ENCODE measurements at regions not wholly inside any gene's neighbourhood (a gene's known extent, or its start where the extent isn't known, plus 50 kb on each side); places are given as distances from the start of the nearest gene placed in this dataset.
"Not testable (repeated sequence)": the region's sequence is repeated elsewhere in the genome, so short reads cannot be mapped to it uniquely, and the experiment has no call there.

DNA sequence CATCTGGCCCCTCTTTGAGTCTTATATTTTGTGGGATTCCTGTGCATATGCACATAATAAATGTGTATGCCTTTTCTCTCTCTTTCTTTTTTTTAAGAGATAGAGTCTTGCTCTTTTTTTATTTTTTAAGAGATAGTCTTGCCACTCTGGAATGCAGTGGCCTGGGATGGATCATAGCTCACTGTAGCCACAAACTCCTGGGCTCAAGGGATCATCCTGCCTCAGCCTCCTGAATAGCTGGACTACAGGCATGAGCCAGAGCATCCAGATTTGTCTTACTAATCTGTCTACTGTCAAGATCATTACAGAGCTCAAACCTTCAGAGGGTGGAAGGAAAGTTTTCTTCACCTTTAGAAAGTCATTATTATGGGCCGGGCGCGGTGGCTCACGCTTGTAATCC lies 342.2 kb upstream of the LRRTM4 start:
- Histone ChIP-seq H3K4me1 (ENCODE audit: insufficient read depth, low read length) (no peaks in the 10 kb centered on the region), H3K4me3 (ENCODE audit: insufficient read depth, low read length) (no peak overlapping the region), H3K27ac (ENCODE audit: low read depth, low read length) (no peak overlapping the region), H3K79me2 (ENCODE audit: insufficient read depth, low read length) (no peaks in the 10 kb centered on the region), H3K36me3 (ENCODE audit: insufficient read depth, low read length) (no peaks in the 10 kb centered on the region), H3K4me2 (ENCODE audit: insufficient read depth, low read length) (no peak overlapping the region), H3K27me3 (ENCODE audit: insufficient read depth, low read length) (no peaks in the 10 kb centered on the region), H2AFZ (ENCODE audit: low read length) (no peak overlapping the region), H3K9me3 (ENCODE audit: low read depth, low read length) (no peaks in the 10 kb centered on the region), H4K20me1 (ENCODE audit: insufficient read depth, low read length) (no peaks in the 10 kb centered on the region)
- DNase-seq (ENCODE audit: insufficient read length, low spot score, missing footprints): no peak
- TF ChIP-seq, protein P1, sequence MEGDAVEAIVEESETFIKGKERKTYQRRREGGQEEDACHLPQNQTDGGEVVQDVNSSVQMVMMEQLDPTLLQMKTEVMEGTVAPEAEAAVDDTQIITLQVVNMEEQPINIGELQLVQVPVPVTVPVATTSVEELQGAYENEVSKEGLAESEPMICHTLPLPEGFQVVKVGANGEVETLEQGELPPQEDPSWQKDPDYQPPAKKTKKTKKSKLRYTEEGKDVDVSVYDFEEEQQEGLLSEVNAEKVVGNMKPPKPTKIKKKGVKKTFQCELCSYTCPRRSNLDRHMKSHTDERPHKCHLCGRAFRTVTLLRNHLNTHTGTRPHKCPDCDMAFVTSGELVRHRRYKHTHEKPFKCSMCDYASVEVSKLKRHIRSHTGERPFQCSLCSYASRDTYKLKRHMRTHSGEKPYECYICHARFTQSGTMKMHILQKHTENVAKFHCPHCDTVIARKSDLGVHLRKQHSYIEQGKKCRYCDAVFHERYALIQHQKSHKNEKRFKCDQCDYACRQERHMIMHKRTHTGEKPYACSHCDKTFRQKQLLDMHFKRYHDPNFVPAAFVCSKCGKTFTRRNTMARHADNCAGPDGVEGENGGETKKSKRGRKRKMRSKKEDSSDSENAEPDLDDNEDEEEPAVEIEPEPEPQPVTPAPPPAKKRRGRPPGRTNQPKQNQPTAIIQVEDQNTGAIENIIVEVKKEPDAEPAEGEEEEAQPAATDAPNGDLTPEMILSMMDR (IDR thresholded peaks at IDR 0.05; ENCODE audit: extremely low read depth, low read depth, low read length): no peak

DNA sequence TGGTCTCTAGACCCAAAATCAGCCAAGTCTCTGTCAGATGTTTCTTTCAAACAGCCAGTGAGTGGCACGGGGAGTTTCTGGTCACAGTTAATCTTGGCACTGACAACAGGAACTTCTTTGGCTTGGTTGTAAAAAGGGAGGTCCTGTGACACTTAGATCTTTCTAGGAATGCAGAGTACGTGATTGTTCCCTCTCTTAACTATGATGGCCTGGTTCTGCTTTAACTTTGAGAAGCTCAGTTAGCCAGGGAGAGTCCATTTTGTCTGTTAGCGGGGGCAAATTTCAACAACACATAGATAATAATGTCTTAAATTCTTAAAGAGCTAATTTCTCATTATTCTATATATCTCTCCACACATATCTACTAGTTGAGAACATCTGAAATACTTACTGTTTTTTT lies 344.5 kb upstream of the LRRTM4 start:
- H3K36me3 ChIP-seq (ENCODE audit: insufficient read depth, low read length): no peaks in the 10 kb centered on the region
- H3K27ac ChIP-seq (ENCODE audit: low read depth, low read length): no peak overlapping the region
- H2AFZ ChIP-seq (ENCODE audit: low read length): no peak overlapping the region
- H3K9me3 ChIP-seq (ENCODE audit: low read depth, low read length): no peaks in the 10 kb centered on the region
- H3K79me2 ChIP-seq (ENCODE audit: insufficient read depth, low read length): no peaks in the 10 kb centered on the region
- no peak for DNase-seq (ENCODE audit: insufficient read length, low spot score, missing footprints)
- no peaks in the 10 kb centered on the region for H4K20me1 ChIP-seq (ENCODE audit: insufficient read depth, low read length)
- no peak overlapping the region for H3K4me3 ChIP-seq (ENCODE audit: insufficient read depth, low read length)
- no peaks in the 10 kb centered on the region for H3K4me1 ChIP-seq (ENCODE audit: insufficient read depth, low read length)
- TF ChIP-seq, protein P1 (IDR thresholded peaks at IDR 0.05; ENCODE audit: extremely low read depth, low read depth, low read length): no peak
- no peaks in the 10 kb centered on the region for H3K27me3 ChIP-seq (ENCODE audit: insufficient read depth, low read length)
- H3K4me2 ChIP-seq (ENCODE audit: insufficient read depth, low read length): no peak overlapping the region

DNA sequence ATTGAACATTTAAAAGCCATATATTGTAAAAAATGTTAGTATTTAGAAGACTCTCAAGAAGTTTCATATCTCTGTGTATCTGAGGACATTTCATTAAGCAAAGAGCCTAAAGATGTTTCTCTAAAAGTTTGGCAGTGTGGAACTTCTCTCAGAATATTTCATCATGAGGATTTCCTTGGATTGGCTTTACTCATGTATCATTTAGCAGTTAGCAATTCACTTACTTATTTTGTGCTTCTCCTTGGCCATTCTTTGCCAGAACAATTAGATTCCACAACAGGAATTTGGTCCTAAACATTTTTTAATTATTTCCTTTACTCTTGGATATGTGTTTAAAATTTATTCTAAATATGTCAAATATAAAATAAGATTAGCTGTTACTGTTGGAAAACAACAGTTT lies 345.0 kb upstream of the LRRTM4 start:
- Histone ChIP-seq H3K4me1 (ENCODE audit: insufficient read depth, low read length) (no peaks in the 10 kb centered on the region), H3K9me3 (ENCODE audit: low read depth, low read length) (no peaks in the 10 kb centered on the region), H3K27me3 (ENCODE audit: insufficient read depth, low read length) (no peaks in the 10 kb centered on the region), H3K4me2 (ENCODE audit: insufficient read depth, low read length) (no peak overlapping the region), H3K36me3 (ENCODE audit: insufficient read depth, low read length) (no peaks in the 10 kb centered on the region), H3K27ac (ENCODE audit: low read depth, low read length) (no peak overlapping the region), H3K4me3 (ENCODE audit: insufficient read depth, low read length) (no peak overlapping the region), H3K79me2 (ENCODE audit: insufficient read depth, low read length) (no peaks in the 10 kb centered on the region), H2AFZ (ENCODE audit: low read length) (no peak overlapping the region), H4K20me1 (ENCODE audit: insufficient read depth, low read length) (no peaks in the 10 kb centered on the region)
- DNase-seq (ENCODE audit: insufficient read length, low spot score, missing footprints): no peak
- TF ChIP-seq, protein P1 (IDR thresholded peaks at IDR 0.05; ENCODE audit: extremely low read depth, low read depth, low read length): no peak

DNA sequence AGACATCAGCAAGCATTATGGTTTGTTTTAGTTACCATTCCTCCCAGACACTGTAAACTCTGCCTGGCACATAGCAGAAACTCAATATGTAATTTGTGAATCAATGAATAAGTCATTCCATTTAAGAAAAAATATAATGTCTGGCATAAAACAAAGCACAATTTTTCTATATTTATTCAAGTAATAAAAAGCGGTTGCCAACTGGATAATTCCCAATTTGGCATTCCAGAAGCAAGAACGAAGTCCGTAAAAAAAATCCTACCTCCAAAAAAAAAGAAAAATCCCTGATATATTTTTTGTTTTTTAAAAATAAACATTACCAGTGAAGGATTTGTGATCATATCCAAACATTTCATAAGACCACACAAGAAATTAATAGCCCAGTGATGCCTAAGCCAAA lies 351.3 kb upstream of the LRRTM4 start:
- Histone ChIP-seq H3K4me2 (ENCODE audit: insufficient read depth, low read length) (no peak overlapping the region), H3K4me1 (ENCODE audit: insufficient read depth, low read length) (no peaks in the 10 kb centered on the region), H3K4me3 (ENCODE audit: insufficient read depth, low read length) (no peak overlapping the region), H4K20me1 (ENCODE audit: insufficient read depth, low read length) (no peaks in the 10 kb centered on the region), H2AFZ (ENCODE audit: low read length) (no peak overlapping the region), H3K27ac (ENCODE audit: low read depth, low read length) (no peak overlapping the region), H3K9me3 (ENCODE audit: low read depth, low read length) (no peaks in the 10 kb centered on the region), H3K36me3 (ENCODE audit: insufficient read depth, low read length) (no peaks in the 10 kb centered on the region), H3K27me3 (ENCODE audit: insufficient read depth, low read length) (no peaks in the 10 kb centered on the region), H3K79me2 (ENCODE audit: insufficient read depth, low read length) (no peaks in the 10 kb centered on the region)
- TF ChIP-seq, protein P1 (IDR thresholded peaks at IDR 0.05; ENCODE audit: extremely low read depth, low read depth, low read length): no peak
- DNase-seq (ENCODE audit: insufficient read length, low spot score, missing footprints): no peak

DNA sequence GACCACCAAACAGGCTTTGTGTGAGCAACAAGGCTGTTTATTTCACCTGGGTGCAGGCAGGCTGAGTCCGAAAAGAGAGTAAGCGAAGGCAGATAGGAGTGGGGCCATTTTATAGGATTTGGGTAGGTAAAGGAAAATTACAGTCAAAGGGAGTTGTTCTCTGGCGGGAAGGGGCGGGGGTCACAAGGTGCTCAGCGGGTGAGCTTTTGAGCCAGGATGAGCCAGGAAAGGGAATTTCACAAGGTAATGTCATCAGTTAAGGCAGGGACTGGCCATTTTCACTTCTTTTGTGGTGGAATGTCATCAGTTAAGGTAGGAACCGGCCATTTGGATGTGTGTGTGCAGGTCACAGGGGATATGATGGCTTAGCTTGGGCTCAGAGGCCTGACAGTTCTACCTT lies 378.0 kb upstream of the LRRTM4 start:
- DNase-seq (ENCODE audit: insufficient read length, low spot score, missing footprints); H3K79me2 ChIP-seq (ENCODE audit: insufficient read depth, low read length); H3K4me2 ChIP-seq (ENCODE audit: insufficient read depth, low read length); H3K9me3 ChIP-seq (ENCODE audit: low read depth, low read length); H3K27ac ChIP-seq (ENCODE audit: low read depth, low read length); H2AFZ ChIP-seq (ENCODE audit: low read length); H3K27me3 ChIP-seq (ENCODE audit: insufficient read depth, low read length); H3K4me1 ChIP-seq (ENCODE audit: insufficient read depth, low read length); H4K20me1 ChIP-seq (ENCODE audit: insufficient read depth, low read length); H3K4me3 ChIP-seq (ENCODE audit: insufficient read depth, low read length); H3K36me3 ChIP-seq (ENCODE audit: insufficient read depth, low read length): not testable (repeated sequence)
